GM18868 (cell line): ENCODE measurements at regions not wholly inside any gene's neighbourhood (a gene's known extent, or its start where the extent isn't known, plus 50 kb on each side); places are given as distances from the start of the nearest gene placed in this dataset.
"Not testable (repeated sequence)": the region's sequence is repeated elsewhere in the genome, so short reads cannot be mapped to it uniquely, and the experiment has no call there.

ENCODE experiments used
- ATAC-seq: cut with Tn5 transposase; IDR thresholded peaks from one replicate; pipeline ENCODE4 v1.9.1; 2021; ENCODE audit warnings: mild to moderate bottlenecking, moderate library complexity; ENCODE audit not compliant: unreplicated experiment

DNA sequence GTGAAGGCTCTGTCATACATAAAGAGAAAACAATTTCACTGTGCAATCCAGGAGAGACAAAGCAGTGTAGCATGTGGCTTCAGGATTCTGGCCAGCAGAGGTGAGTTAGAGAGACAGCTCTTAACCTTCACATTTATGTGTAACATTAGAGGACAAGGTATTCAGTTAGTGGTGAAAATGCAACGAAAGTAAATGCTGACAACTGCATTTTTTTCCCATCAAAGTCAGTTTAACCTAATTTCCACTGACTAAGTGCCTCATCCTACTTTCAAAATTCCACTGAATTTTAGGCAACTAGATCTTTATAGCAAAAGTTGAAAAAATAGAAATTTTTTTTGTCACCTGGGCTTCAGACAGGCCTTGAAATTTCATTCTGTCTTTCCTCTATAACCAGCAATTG lies 130.8 kb upstream of the LNX1 start:
- ATAC-seq = no peak

DNA sequence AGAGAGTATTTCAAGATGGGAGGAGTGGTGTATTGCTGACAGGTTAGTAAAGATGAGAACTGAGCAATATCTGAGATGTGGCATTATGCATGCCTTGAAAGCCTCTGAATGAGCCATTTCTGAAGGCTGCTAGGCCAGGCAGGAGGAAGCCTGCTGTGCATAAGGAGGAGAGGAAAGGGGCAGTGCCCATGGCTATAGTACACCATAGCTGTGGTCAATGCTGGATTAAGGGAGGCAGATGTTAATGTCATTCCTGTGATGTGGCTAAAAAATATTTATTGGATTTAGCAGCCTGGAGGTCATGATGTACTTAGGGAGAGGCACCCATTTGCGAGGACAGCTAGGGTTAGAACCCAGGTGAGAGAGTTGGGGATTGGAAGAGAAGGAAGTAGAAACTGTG lies 130.0 kb upstream of the LNX1 start:
- ATAC-seq = no peak

DNA sequence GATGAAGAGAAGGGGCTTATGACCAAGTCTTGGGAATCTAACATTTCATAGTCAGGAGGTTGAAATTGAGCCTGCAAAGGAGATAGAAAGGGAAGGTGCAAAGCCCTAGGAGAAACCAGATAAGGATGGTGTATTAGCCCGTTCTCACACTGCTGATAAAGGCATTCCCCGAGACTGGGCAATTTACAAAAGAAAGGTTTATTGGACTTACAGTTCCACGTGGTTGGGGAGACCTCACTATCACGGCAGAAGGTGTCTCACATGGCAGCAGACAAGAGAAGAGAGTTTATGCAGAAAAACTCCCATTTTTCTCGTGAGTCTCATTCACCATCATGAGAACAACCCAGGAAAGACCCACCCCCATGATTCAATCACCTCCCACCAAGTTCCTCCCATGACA lies 129.5 kb upstream of the LNX1 start:
- ATAC-seq = no peak

DNA sequence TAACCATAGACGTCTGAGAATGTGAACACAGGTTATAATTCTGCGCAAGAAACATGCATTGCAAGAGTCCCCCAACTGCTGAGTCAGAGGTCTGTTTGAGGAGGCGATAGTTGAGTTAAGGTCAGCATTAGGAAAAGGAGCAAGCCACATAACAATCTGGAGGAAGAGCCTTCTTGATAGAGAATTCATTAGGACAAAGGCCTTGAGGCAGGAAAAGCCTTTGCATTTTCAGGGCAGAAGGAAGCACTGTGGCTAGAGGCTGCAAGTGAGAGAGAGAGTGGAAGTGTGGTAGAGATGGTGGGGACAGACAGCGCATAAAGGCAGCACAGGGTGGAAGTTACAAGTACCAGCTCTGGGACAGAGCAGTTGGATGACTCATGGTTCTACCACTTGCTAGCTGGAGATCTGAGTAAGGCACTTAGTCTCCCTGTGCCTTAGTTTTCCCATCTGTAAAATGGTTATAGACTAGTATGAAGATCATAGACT lies 125.8 kb upstream of the LNX1 start:
- no peak for ATAC-seq

DNA sequence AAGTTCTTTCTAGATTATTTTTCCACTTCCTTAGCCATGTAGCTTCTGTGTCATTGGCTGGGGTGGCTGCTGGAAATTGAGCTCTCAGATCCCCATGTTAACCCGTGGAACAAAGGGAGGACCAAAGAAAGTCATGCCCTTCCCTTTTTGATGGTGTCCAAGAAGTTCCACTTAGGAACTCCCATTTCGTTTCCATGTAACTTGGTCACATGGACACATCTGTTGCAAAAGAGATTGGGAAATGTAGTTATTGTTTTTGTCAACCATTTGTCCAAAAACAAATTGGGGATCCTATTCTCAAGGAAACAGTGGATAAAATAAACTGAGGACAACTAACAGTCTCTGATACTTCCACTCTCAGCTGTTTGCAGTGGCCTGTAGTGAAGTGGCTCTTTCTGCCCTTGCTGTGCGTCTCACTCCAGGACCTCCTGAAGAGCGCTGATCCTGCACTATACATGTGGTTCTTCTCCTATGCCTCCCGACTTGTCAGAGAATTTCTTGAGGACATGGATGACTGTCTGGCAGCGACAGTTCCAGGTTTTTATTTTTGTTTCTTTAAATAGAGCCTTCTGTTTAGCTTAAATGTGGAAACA lies 125.3 kb upstream of the LNX1 start:
- ATAC-seq = no peak

DNA sequence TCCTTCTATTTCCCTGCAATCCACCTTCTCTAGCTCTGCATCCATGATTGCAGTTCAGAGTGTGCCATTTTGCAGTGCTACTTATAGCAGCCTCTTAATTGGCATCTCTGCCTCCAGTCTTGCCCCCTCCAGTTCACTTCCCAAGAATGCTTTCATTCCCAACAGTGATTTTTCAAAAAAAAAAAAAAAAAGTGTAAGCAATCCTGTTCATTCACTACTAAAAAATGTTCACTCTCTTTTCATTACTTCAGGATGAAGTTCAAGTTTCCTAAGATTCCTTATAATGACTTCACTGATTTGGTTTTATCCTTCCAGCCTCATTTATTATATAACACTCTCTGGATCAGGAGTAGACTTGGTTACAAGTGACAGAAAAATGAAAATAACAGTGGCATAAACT lies 124.7 kb upstream of the LNX1 start:
- no peak for ATAC-seq

DNA sequence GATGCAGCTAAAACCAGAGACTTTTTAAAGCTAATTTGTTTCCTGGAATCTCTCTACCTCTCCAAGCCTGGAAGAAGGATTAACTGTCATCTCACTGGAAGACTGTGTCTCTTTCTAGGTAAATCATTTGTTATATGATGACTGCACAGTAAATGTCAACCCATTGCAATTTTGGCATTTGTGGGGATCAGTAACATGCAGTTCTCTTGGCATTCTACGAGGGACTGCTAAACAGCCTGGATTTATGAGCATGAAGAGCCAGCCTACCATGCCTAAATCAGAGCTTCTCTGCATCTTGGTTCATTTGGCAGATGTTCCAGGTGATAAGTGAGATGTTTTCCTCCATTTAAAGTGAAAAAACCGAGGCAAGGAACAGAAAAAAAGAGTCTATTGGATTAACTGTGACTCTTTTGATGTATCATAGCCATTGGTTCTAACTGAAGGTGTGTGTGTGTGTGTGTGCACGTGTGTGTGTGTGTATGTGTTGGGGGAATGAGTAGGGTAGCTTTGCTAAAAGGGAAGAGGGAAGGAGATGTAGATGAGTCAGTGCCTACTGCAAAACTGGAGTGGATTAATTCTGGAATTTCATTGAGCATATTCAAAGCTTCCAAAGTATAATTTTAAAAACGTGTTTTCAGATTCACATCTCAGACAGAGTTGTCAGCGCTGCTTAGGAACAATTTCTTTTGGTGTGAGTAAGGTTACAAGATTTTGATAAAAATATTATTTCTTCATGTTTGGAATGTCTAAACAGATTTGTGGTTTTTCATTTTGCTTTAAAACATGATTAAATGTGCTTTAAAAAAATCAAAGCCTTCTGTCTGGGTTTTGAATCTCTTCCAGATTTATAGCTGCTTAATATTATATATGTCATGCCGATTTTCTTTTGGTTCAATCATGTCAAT lies 123.2 kb upstream of the LNX1 start:
- no peak for ATAC-seq

DNA sequence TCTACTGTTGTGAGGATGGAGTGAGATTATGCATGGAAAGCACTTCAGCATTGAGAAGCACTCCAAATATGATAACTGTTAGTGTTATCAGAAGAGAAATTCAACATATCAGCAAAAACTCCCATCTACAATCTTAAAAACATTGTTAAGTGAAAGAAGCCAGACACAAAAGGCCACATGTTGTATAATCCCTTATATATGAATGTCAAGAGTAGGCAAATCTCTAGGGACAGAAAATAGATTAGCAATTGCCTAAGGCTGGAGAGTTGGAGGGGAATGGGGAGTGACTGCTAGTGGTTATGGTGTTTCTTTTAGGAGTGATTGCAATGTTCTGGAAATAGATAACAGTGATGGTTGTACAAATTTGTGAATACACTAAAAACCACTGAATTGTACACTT lies 122.5 kb upstream of the LNX1 start:
- no peak for ATAC-seq

DNA sequence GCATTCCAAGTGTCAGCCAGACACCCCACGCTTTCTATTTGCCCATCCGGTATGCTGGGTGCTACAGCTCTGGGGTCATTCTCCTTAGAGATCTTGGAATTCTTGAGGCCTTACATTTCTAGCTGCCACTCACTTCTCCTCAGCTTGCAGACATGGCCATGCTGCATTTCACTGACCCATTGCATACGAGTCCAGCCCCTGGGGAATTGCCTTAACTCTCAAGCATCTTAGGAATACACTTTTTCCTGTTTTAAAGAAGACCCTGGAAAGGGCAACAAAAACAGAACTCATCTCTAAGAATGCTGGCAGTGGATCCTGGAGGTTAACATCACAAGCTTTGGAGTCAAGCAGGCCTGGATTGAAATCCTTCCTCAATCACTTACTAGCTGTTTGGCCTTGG lies 122.0 kb upstream of the LNX1 start:
- ATAC-seq = no peak

DNA sequence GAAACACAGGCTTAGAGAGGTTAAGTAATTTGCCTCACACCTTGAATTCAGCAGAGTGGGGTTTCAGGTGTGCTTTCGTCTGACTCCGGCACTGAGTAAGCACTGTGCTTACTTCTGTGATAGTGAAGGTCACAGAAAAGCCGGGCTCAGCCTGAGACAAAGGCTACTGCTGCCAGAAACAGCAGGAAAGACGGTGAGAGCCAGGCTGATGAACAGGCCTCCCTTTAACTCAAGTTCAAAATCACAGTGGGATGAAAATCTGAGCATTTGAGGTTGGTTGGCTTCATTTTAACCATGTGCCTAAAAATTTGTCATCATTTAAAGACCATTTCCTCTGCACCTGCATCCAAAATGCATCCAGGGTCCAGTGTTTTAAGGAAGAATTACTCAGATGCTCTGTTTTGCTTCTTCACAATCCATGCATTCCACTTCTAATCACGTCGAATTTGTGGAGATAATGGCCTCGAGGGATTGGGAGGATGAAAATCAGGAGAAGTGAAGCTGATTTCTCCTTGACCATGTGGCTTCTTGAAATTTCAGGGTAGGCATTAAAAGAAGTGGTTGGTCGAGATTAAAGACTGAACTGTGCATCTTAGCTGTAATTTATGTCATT lies 121.2 kb upstream of the LNX1 start:
- ATAC-seq = no peak

DNA sequence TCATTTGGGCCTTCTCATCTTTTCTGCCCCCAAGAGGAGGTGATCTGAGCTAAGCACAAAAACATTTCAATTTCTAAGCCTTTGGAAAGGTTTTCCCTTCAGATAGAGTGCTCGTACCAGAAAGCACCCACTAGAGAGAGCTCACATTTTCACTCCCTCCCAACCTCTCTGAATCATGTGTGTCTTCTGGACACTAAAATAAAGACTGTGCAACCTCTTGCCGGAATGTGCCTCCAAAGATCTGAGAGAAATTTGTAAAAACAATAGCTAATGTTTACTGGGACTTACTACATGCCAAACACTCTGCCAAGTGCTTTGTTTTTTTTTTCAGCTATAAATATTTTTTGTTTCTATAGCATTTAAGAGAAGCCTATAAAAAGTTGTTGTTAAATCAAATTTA lies 120.6 kb upstream of the LNX1 start:
- no peak for ATAC-seq

DNA sequence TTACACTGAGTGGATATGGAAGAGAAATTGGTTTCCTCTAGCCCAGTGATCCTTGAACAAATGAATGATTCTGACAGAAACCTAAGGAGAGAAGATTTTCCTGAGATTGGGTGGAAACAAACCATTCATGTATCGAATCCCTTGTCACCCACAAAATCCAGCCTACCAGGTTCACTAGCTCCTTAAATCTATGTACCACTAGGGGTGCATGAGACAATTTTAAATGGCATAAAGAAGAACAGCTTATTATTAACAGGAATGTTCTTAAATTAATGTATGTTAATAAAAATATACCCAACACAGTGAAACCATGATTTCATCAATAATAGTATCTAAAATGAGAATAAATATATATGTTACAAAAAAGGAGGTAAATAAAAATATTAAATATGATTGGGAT lies 118.4 kb upstream of the LNX1 start:
- no peak for ATAC-seq

DNA sequence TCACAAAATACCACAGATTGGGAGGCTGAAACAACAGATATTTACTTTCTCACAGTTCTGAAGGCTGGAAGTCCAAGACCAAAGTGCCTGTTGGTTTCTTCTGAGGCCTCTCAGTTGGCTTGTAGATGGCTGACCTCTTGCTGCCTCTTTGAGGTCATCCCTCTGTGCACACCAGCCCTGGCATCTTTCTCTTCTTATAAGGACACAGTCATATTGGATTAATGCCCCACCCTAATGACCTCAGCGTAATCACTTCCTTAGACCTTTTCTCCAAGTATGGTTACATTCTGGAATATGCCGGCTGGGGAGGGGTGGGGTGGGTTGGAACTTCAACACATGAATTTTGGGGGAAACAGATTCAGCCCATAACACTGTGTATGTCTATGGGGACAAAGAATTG lies 116.2 kb upstream of the LNX1 start:
- ATAC-seq = no peak

DNA sequence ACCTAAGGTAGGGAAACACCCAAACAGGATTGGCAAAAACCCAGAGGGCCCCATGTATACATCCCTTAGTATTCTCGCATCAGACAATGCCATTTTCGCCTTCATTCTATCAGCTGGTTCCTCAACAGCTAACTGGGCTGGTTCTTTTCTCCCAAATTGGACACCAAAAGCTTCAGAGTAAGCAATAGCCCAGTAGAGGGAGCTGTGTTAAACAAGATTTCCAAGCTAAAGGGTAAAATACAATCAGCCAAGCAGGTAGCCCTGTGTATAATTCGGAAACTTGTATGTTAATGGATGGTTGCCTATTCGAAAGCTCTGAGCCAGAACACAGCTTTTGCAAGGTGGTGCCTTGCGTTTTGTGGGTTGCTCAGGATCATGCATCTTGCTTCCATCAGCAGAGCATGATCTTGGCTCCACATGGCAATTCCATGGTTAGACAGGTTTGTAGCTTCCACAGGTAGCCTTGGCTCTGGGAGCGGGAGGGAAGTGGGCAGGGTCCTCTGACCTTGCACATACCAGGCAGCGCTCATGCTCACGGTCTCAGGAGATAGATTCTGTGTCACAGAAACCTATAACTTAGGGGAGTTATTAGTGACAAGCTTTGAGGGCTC lies 115.2 kb upstream of the LNX1 start:
- ATAC-seq = peak; percentile 27

DNA sequence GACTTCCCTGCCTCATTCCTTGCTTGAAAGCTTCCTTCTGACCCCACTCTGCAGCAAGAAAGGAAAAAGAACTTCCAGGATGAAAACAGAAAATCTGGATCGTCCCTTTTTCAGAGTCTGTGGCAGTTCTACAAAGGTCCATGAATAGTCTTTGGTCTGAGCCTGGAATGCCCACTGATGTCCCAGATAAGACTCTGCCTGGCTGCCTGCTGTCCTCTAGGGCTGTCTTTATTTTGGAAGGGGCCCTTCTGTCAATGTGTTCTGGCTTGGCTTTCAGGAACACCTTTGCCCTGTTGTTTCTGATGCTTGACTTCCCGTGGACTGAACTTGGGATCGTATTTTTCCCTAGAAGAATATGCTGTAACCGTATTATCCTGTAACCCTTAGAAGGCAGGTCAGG lies 114.7 kb upstream of the LNX1 start:
- no peak for ATAC-seq

DNA sequence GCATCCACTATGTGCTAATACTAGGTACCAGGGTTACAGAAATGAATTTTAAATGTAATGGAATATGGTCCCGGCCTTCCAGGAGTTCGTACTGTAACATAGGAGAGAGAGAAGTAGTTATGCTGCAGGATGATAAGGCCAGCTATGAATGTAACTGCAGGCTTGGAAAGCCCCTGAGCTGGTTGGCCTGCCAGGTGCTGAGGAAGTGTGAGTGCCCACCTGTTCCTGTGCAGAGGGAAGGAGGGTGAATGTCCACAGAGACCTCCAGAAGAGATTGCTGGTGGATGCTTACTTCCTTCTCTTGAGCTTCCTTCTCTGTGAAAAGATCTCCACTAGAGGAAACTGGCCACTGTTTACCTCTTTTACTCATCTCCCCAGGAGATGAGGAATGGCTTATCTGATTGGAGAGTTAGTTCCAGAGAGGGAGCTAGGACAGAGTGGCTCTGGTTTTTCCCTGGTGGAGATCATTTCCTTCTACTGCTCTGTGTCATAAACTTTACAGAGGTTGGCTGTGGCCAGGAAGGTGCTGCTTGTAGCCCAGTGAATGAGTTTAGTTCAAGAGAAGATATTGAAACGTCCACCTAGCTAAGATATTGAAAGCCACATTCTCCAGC lies 114.0 kb upstream of the LNX1 start:
- peak; percentile 50 for ATAC-seq

DNA sequence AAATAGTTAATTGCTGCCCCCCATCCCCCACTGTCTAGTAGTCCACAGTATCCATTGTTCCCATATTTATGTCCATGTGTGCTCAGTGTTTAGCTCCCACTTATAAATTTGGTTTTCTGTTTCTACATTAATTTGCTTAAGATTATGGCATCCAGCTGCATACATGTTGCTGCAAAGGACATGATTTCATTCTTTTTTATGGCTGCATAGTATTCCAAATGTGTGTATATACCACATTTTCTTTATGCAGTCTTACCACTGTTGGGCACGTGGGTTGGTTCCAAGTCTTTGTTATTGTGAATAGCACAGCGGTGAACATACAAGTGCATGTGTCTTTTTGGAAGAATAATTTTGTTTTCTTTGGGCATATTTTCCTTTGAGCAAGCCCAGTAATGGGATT lies 113.0 kb upstream of the LNX1 start:
- no peak for ATAC-seq

DNA sequence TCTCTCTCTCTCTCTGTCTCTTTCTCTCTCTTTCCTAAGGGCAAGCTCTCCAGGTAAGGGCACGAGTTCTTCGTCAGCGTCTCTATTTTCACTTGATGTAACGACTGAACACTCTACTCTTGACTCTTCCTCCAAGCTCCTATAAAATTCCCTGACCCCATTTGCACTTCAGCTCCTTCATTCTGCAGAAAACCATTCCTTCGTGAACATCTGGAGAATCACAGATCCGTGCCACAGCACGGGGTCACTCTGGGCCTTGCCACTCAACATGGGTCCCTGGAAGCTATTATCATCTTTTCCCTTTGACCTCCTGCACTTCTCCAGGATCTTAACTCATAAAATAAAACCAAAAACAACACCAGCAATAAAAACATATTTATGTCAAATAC lies 112.0 kb upstream of the LNX1 start:
- ATAC-seq = no peak

DNA sequence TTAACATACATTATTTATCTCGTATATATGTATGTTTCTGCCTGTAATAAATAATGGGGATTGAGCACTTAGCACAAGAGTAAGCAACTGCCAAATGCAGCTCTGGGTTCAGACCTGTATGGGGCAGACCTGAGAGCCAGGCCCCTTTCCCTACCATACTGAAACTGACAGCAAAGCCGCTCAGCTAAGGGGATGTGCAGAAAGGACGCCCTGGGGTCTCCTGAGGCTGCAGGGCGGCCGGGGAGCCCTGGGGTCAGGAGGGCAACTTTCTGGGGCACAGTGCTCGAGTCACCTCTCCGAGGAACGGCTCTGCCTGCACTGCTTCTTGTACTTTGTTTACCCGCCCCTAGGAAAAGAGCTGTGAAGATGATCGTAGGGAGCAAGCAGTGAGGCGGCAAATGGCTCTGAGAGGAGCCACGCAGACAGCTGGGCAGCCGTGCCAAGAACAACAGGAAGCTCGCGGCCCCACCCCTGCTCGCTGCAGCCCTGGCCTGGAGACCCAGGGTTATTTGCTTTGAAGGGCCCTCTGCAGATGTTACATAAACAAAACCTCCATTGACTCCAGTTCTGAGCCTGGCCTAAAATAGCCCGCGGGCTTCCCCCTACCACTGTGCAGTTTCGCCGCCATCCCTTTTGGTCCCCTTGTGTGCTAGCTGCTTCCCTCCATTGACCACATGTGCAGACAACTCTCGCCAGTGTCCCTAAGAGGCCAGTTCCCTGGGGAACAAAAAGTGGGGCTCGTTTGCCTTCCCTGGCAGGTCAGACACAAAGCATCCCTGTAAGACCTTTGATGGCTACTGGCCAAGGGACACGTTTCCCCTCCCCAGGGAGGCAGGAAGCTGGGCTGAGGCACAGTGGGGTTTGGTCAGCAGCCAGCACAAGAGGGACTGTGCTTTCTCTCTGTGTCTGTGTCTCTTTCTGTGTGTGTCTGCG lies 111.3 kb upstream of the LNX1 start:
- ATAC-seq = peak; percentile 71

DNA sequence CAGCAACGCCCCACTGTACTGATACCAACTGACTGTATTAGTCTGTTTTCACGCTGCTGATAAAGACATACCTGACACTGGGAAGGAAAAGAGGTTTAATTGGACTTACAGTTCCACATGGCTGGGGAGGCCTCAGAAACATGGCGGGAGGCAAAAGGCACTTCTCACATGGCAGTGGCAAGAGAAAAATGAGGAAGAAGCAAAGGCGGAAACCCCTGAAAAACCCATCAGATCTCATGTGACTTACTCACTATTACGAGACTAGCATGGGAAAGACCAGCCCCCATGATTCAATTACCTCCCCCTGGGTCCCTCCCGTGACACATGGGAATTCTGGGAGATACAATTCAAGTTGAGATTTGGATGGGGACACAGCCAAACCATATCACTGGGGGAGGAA lies 110.0 kb upstream of the LNX1 start:
- ATAC-seq = not testable (repeated sequence)
